H1 (cell line): ENCODE measurements at regions not wholly inside any gene's neighbourhood (a gene's known extent, or its start where the extent isn't known, plus 50 kb on each side); places are given as distances from the start of the nearest gene placed in this dataset.

Source experiments
- CTCF ChIA-PET: fragments of 300-600 bp; sonication (Branson Sonifier 250); formaldehyde crosslinking; loops from one replicate; lab custom pipeline; 2021; ENCODE audit not compliant: partially characterized antibody; lab: Charles Lee
- POLR2A ChIA-PET: fragments of 300-600 bp; sonication (Branson Sonifier 250); formaldehyde crosslinking; loops from one replicate; lab custom pipeline; 2021; ENCODE audit warnings: inconsistent platforms; ENCODE audit not compliant: partially characterized antibody; lab: Charles Lee
- DNase-seq, 2 experiments: peaks; one replicate each; pipeline versions ENCODE4 v3.0.0 to v3.0.0-alpha.2; 2010 to 2022; ENCODE audit warnings: low spot score in 2 of 2, low read depth in 1 of 2, mixed read lengths in 1 of 2
- FAIRE-seq: peaks from 2 replicates; lab custom pipeline; 2011; peaks lifted over from hg19 to GRCh38; lab: Jason Lieb, UNC
- H2AFZ ChIP-seq: 2 replicates; pipeline ENCODE4 v1.8.1; 2012; ENCODE audit warnings: low read length, inconsistent platforms
- H2AK5ac ChIP-seq: 2 replicates; pipeline ENCODE4 v1.6.1; 2013; ENCODE audit warnings: low read depth, low read length
- H2BK120ac ChIP-seq: replicated peaks from 2 replicates; pipeline ENCODE3; 2013; ENCODE audit warnings: low read depth, low read length, inconsistent platforms
- H2BK12ac ChIP-seq: 2 replicates; pipeline ENCODE4 v1.6.1; 2013; ENCODE audit warnings: low read depth, low read length
- H2BK15ac ChIP-seq: 2 replicates; pipeline ENCODE4 v1.6.1; 2013; ENCODE audit warnings: low read length
- H2BK20ac ChIP-seq: 2 replicates; pipeline ENCODE4 v1.6.1; 2013; ENCODE audit warnings: low read length
- H2BK5ac ChIP-seq: 2 replicates; pipeline ENCODE4 v1.6.1; 2013; ENCODE audit warnings: low read depth, low read length
- H3K14ac ChIP-seq: 2 replicates; pipeline ENCODE4 v1.6.1; 2013; ENCODE audit warnings: inconsistent platforms; ENCODE audit not compliant: insufficient read length
- H3K18ac ChIP-seq: 2 replicates; pipeline ENCODE4 v1.6.1; 2013; ENCODE audit warnings: low read length; ENCODE audit errors: extremely low read depth
- H3K23ac ChIP-seq: 2 replicates; pipeline ENCODE4 v1.6.1; 2013; ENCODE audit warnings: inconsistent platforms; ENCODE audit not compliant: insufficient read length
- H3K23me2 ChIP-seq: 2 replicates; pipeline ENCODE4 v1.6.1; 2013; ENCODE audit warnings: low read depth, low read length
- H3K27ac ChIP-seq: 2 replicates; pipeline ENCODE4 v1.6.1; 2011; ENCODE audit warnings: low read depth, low read length, inconsistent platforms
- H3K27me3 ChIP-seq, 4 experiments: replicated peaks in 1 of 4; 1 replicate in 1 of 4; 2 replicates in 3 of 4; pipeline versions ENCODE4 v1.6.1 to v1.8.1; 2011 to 2013; ENCODE audit warnings: low read length in 3 of 4, mild to moderate bottlenecking in 3 of 4, inconsistent platforms in 2 of 4, mixed read lengths in 2 of 4, moderate library complexity in 1 of 4; ENCODE audit not compliant: control insufficient read depth in 3 of 4, insufficient read depth in 3 of 4; ENCODE audit errors: extremely low read depth in 1 of 4
- H3K36me3 ChIP-seq, 4 experiments: 2 replicates each; pipeline versions ENCODE4 v1.6.1 to v1.8.1; 2011 to 2013; ENCODE audit warnings: mild to moderate bottlenecking in 4 of 4, low read length in 3 of 4, moderate library complexity in 2 of 4, control low read depth in 1 of 4, inconsistent platforms in 1 of 4; ENCODE audit not compliant: insufficient read depth in 4 of 4, control insufficient read depth in 2 of 4
- H3K4ac ChIP-seq: replicated peaks from 2 replicates; pipeline ENCODE3; 2013; ENCODE audit warnings: low read length, low read depth, mixed read lengths, inconsistent platforms; ENCODE audit not compliant: insufficient read length
- H3K4me1 ChIP-seq, 4 experiments: replicated peaks in 1 of 4; 1 replicate in 1 of 4; 2 replicates in 3 of 4; pipeline versions ENCODE4 v1.6.1 to v1.8.1; 2011 to 2013; ENCODE audit warnings: low read length in 3 of 4, inconsistent platforms in 2 of 4, mixed read lengths in 1 of 4; ENCODE audit not compliant: insufficient read depth in 4 of 4, control insufficient read depth in 3 of 4
- H3K4me2 ChIP-seq, 2 experiments: 2 replicates each; pipeline versions ENCODE4 v1.6.1 to v1.8.1; 2011 to 2013; ENCODE audit warnings: low read depth in 2 of 2, low read length in 2 of 2, control low read depth in 1 of 2, inconsistent platforms in 1 of 2, mild to moderate bottlenecking in 1 of 2; ENCODE audit not compliant: insufficient read depth in 1 of 2
- H3K4me3 ChIP-seq, 4 experiments: fragments of 200-600, 300-600 bp in 1 of 4; sonication (generic), shearing (Covaris generic), sonication (Bioruptor Twin) in 1 of 4; 2 replicates each; pipeline versions ENCODE4 v1.5.1 to v1.8.1; 2011 to 2016; ENCODE audit warnings: low read length in 4 of 4, low read depth in 3 of 4, control low read depth in 2 of 4, inconsistent platforms in 2 of 4, mild to moderate bottlenecking in 2 of 4, mixed read lengths in 1 of 4, moderate library complexity in 1 of 4; ENCODE audit not compliant: insufficient read depth in 2 of 4; ENCODE audit errors: extremely low read depth in 1 of 4
- H3K56ac ChIP-seq: replicated peaks from 2 replicates; pipeline ENCODE3; 2013; ENCODE audit warnings: low read depth, mild to moderate bottlenecking, mixed read lengths, low read length, inconsistent platforms; ENCODE audit not compliant: insufficient read length
- H3K79me1 ChIP-seq: 2 replicates; pipeline ENCODE4 v1.6.1; 2013; ENCODE audit warnings: low read depth, low read length, control low read depth
- H3K79me2 ChIP-seq, 2 experiments: 2 replicates each; pipeline versions ENCODE4 v1.6.1 to v1.8.1; 2012 to 2013; ENCODE audit warnings: low read length in 2 of 2, mild to moderate bottlenecking in 2 of 2, inconsistent platforms in 1 of 2; ENCODE audit not compliant: insufficient read depth in 2 of 2, control insufficient read depth in 1 of 2
- H3K9ac ChIP-seq, 4 experiments: replicated peaks in 1 of 4; 1 replicate in 1 of 4; 2 replicates in 3 of 4; pipeline versions ENCODE4 v1.6.1 to v1.8.1; 2011 to 2013; ENCODE audit warnings: low read depth in 3 of 4, low read length in 3 of 4, control low read depth in 2 of 4, mild to moderate bottlenecking in 2 of 4, moderate library complexity in 2 of 4, inconsistent platforms in 1 of 4; ENCODE audit errors: extremely low read depth in 1 of 4
- H3K9me3 ChIP-seq, 2 experiments: 2 replicates each; pipeline versions ENCODE4 v1.6.1 to v1.8.1; 2012 to 2013; ENCODE audit warnings: mild to moderate bottlenecking in 2 of 2, moderate library complexity in 2 of 2, control low read depth in 1 of 2, inconsistent platforms in 1 of 2, low read depth in 1 of 2, low read length in 1 of 2, mixed read lengths in 1 of 2; ENCODE audit not compliant: insufficient read depth in 2 of 2
- H4K20me1 ChIP-seq, 2 experiments: replicated peaks in 1 of 2; 2 replicates each; pipeline versions ENCODE3 to v1.8.1; 2011 to 2013; ENCODE audit warnings: inconsistent platforms in 2 of 2, low read length in 2 of 2, mild to moderate bottlenecking in 1 of 2; ENCODE audit not compliant: insufficient read depth in 2 of 2, control insufficient read depth in 1 of 2
- H4K5ac ChIP-seq: 2 replicates; pipeline ENCODE4 v1.6.1; 2013; ENCODE audit warnings: low read length, low read depth, mixed read lengths, inconsistent platforms; ENCODE audit not compliant: insufficient read length
- H4K8ac ChIP-seq: 2 replicates; pipeline ENCODE4 v1.8.0; 2013; ENCODE audit warnings: mild to moderate bottlenecking, moderate library complexity, low read length, inconsistent platforms; ENCODE audit not compliant: insufficient read depth; ENCODE audit errors: extremely low read depth
- H4K91ac ChIP-seq: replicated peaks from 2 replicates; pipeline ENCODE3; 2013; ENCODE audit warnings: low read length, mixed read lengths, inconsistent platforms; ENCODE audit not compliant: insufficient read length
- BRCA1 ChIP-seq: IDR thresholded peaks from 2 replicates; pipeline ENCODE4 v1.6.1; 2012; ENCODE audit warnings: low read depth, low read length, improper control_type of control experiment
- CEBPB ChIP-seq: IDR thresholded peaks from 2 replicates; pipeline ENCODE4 v1.6.1; 2012; ENCODE audit warnings: low read depth, low read length
- CTBP2 ChIP-seq: IDR thresholded peaks from 2 replicates; pipeline ENCODE4 v1.7.0; 2011; ENCODE audit warnings: borderline replicate concordance, mild to moderate bottlenecking, moderate library complexity, mixed read lengths, low read length; ENCODE audit not compliant: insufficient read depth, insufficient read length
- GTF2F1 ChIP-seq: IDR thresholded peaks from 2 replicates; pipeline ENCODE4 v1.6.1; 2012; ENCODE audit warnings: low read depth, low read length, improper control_type of control experiment, borderline replicate concordance
- KDM4A ChIP-seq: IDR thresholded peaks from one replicate; pipeline ENCODE4 v1.7.1; 2012; ENCODE audit warnings: low read depth, mild to moderate bottlenecking, moderate library complexity, low read length, inconsistent platforms; ENCODE audit not compliant: severe bottlenecking
- RXRA ChIP-seq: IDR thresholded peaks from 2 replicates; pipeline ENCODE4 v1.6.1; 2011; ENCODE audit warnings: low read depth, mild to moderate bottlenecking, low read length, moderate library complexity; ENCODE audit not compliant: insufficient read depth
- SIN3A ChIP-seq, 2 experiments: IDR thresholded peaks in 1 of 2; conservative IDR thresholded peaks in 1 of 2; 2 replicates each; pipeline ENCODE4 v1.6.1; 2011 to 2012; ENCODE audit warnings: low read length in 2 of 2, improper control_type of control experiment in 1 of 2, low read depth in 1 of 2, mild to moderate bottlenecking in 1 of 2
- SRF ChIP-seq: IDR thresholded peaks from 2 replicates; pipeline ENCODE4 v1.6.1; 2011; ENCODE audit warnings: mild to moderate bottlenecking, low read depth, low read length, moderate library complexity
- YY1 ChIP-seq: IDR thresholded peaks from 2 replicates; pipeline ENCODE4 v1.6.1; 2011; ENCODE audit warnings: low read depth, mild to moderate bottlenecking, low read length
- WGBS, 2 experiments: shearing (Covaris generic) in 1 of 2; methylation state at CpG; one replicate each; pipeline versions ENCODE4 v1.1.6 to v1.1.7; 2013 to 2015; ENCODE audit warnings: low lambda C conversion rate in 2 of 2, mixed read lengths in 2 of 2, inconsistent platforms in 1 of 2, low coverage in 1 of 2, missing lambda C conversion rate in 1 of 2; ENCODE audit not compliant: insufficient replicate concordance in 2 of 2, insufficient coverage in 1 of 2, insufficient read length in 1 of 2; ENCODE audit errors: extremely low coverage in 1 of 2, missing lambda C conversion rate in 1 of 2; 5-methylcytosine and 5-hydroxymethylcytosine counted together
- TF ChIP-seq, protein P1 (sequence below): IDR thresholded peaks from 2 replicates; pipeline ENCODE4 v1.6.1; 2012; ENCODE audit warnings: low read length, inconsistent platforms
- TF ChIP-seq, protein P2 (sequence below): IDR thresholded peaks from 2 replicates; pipeline ENCODE4 v1.6.1; 2011; ENCODE audit warnings: low read length, improper control_type of control experiment

GRCh38 chr2:176758426-176758825 is 454.2 kb upstream of the HNRNPA3 start:
- no peak overlapping the region for H2BK120ac ChIP-seq
- H4K8ac ChIP-seq = no peak overlapping the region
- H3K23ac ChIP-seq = no peak overlapping the region
- peaks cover 0 to 12% (median 3%) of the 10 kb centered on the region in 4 experiments; a peak in 4 of 7 replicates for H3K4me1 ChIP-seq
- no peaks in the 10 kb centered on the region for H3K36me3 ChIP-seq
- no peak overlapping the region for H2BK5ac ChIP-seq
- FAIRE-seq (no peak), DNase-seq (no peak)
- H2AFZ ChIP-seq = no peak overlapping the region
- no peak overlapping the region for H3K4me2 ChIP-seq
- no peak overlapping the region for H4K91ac ChIP-seq
- H3K4ac ChIP-seq = no peak overlapping the region
- H3K9ac ChIP-seq = no peak overlapping the region
- H2BK15ac ChIP-seq = no peak overlapping the region
- no peak overlapping the region for H2AK5ac ChIP-seq
- H3K4me3 ChIP-seq = no peak overlapping the region
- H4K20me1 ChIP-seq = no peaks in the 10 kb centered on the region
- POLR2A ChIA-PET = interaction anchor here (0.9 to 1.2 kb wide), 3 partner anchors 12 to 212 kb away, joined by 3 to 5 read pairs (median 4); no protein-coding TSS in a partner anchor
- no peak overlapping the region for H3K18ac ChIP-seq
- CTCF ChIA-PET = interaction anchor here (1.0 to 3.2 kb wide), 3 partner anchors 12 to 204 kb away, joined by 3 to 14 read pairs (median 4); no protein-coding TSS in a partner anchor
- no peaks in the 10 kb centered on the region for H3K27me3 ChIP-seq
- no peaks in the 10 kb centered on the region for H3K23me2 ChIP-seq
- H3K14ac ChIP-seq = no peak overlapping the region
- no peak overlapping the region for H3K56ac ChIP-seq
- H3K79me1 ChIP-seq = no peaks in the 10 kb centered on the region
- no peak overlapping the region for H4K5ac ChIP-seq
- no peaks in the 10 kb centered on the region for H3K9me3 ChIP-seq
- no peaks in the 10 kb centered on the region for H3K79me2 ChIP-seq
- H3K27ac ChIP-seq = no peak overlapping the region
- H2BK20ac ChIP-seq = no peak overlapping the region
- 92% methylated on average over 3 of the region's 3 CpGs; no CpG with 5 or more reads in 1 of the 2 experiments for WGBS, 2 experiments
- no peak overlapping the region for H2BK12ac ChIP-seq
- no peak for TF ChIP-seq SRF
- TF ChIP-seq, protein P1, sequence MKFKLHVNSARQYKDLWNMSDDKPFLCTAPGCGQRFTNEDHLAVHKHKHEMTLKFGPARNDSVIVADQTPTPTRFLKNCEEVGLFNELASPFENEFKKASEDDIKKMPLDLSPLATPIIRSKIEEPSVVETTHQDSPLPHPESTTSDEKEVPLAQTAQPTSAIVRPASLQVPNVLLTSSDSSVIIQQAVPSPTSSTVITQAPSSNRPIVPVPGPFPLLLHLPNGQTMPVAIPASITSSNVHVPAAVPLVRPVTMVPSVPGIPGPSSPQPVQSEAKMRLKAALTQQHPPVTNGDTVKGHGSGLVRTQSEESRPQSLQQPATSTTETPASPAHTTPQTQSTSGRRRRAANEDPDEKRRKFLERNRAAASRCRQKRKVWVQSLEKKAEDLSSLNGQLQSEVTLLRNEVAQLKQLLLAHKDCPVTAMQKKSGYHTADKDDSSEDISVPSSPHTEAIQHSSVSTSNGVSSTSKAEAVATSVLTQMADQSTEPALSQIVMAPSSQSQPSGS = no peak
- TF ChIP-seq RXRA = no peak
- no peak for TF ChIP-seq GTF2F1
- TF ChIP-seq YY1 = no peak
- TF ChIP-seq KDM4A = no peak
- no peak for TF ChIP-seq SIN3A (conservative IDR thresholded peaks at IDR 0.05 in 1 of 2, IDR thresholded peaks at IDR 0.05 in 1 of 2; ENCODE audit: low read depth in 1 of 2, low read length in 2 of 2)
- no peak for TF ChIP-seq CEBPB
- no peak for TF ChIP-seq BRCA1
- TF ChIP-seq CTBP2 = no peak
- TF ChIP-seq, protein P2, sequence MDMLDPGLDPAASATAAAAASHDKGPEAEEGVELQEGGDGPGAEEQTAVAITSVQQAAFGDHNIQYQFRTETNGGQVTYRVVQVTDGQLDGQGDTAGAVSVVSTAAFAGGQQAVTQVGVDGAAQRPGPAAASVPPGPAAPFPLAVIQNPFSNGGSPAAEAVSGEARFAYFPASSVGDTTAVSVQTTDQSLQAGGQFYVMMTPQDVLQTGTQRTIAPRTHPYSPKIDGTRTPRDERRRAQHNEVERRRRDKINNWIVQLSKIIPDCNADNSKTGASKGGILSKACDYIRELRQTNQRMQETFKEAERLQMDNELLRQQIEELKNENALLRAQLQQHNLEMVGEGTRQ = no peak
